ENCODE measurements at regions not wholly inside any gene's neighbourhood (a gene's known extent, or its start where the extent isn't known, plus 50 kb on each side); places are given as distances from the start of the nearest gene placed in this dataset.

DNA sequence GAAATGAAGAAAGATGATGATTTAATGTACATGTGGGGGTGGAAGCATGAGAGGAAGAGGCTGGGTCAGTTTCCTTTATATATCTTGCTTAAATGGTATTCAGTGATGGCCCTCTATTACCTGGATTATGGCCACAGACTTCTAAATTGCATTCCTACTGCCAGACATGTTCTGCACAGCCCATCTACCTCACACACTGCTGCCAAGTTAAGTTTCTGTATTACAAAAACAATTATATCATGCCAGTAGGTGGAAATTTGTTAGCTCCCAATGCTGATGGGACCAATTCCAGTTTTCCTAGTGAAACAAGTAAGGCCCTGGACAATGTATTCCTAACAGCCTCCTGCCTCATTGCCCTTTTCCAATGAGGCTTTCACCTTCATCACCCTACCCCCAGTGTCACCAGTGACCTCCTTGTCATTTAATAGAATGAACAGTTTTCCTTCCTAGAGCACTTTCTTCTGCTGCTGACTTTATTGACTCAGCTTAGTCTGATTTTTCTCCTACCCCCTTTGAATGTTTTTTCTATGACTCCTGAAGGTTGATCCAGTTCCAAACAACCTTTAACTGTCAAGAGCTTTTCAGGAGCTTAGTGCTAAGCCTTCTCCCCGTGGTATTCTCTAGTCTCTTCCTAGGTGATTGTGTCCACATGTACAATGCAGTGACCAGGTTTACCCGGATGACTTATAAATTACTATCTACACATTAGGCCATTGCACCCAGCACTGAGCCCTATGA is 316.6 kb upstream of the ANKRD30A start:
- intact Hi-C loops (cut with micrococcal nuclease) = no loop called here
- Histone ChIP-seq H3K9ac (ENCODE audit: low read length) (no peak overlapping the region), H2AFZ (ENCODE audit: low read depth, low read length, poor library complexity, severe bottlenecking) (no peak overlapping the region), H3K4me2 (ENCODE audit: low read length) (no peak overlapping the region), H3K79me2 (ENCODE audit: insufficient read depth, low read length) (no peaks in the 10 kb centered on the region), H3K4me3 (replicated peaks in 1 of 2; ENCODE audit: low read depth in 1 of 2, low read length in 2 of 2) (no peak overlapping the region), H3K27me3 (ENCODE audit: insufficient read depth, low read length) (no peaks in the 10 kb centered on the region), H4K20me1 (ENCODE audit: insufficient read depth) (no peaks in the 10 kb centered on the region), H3K27ac (ENCODE audit: low read depth, low read length) (no peak overlapping the region), H3K9me3 (ENCODE audit: control insufficient read depth in 1 of 2, insufficient read depth in 1 of 2, low read depth in 1 of 2, low read length in 2 of 2) (peaks cover 0 to 8% of the 10 kb centered on the region in 2 experiments; a peak in 2 of 4 replicates), H3K4me1 (ENCODE audit: control insufficient read depth in 1 of 2, insufficient read depth in 2 of 2, low read length in 2 of 2) (no peaks in the 10 kb centered on the region), H3K36me3 (ENCODE audit: control insufficient read depth in 1 of 2, insufficient read depth in 2 of 2, low read length in 2 of 2) (no peaks in the 10 kb centered on the region), H3K9me2 (ENCODE audit: insufficient read depth) (no peaks in the 10 kb centered on the region)
- DNase-seq (ENCODE audit: low read depth, low spot score) (no peak), ATAC-seq (no peak)
- CTCF ChIA-PET = no interaction called here
- RAD21 ChIA-PET (ENCODE audit: low non-redundant PET in 1 of 2, low total read pairs in 2 of 2, uncharacterized antibody in 2 of 2, unreplicated experiment in 2 of 2) = no interaction called here
- BruUV-seq (replicated peaks) = no TSS peak
- TF ChIP-seq TCF7L2 (IDR thresholded peaks at IDR 0.05; ENCODE audit: borderline replicate concordance, extremely low read depth, insufficient read depth, insufficient read length) (no peak), POLR2AphosphoS5 (IDR thresholded peaks at IDR 0.05; ENCODE audit: low read depth, low read length) (no peak), SRF (IDR thresholded peaks at IDR 0.05; ENCODE audit: low read depth) (no peak), ZFX (IDR thresholded peaks at IDR 0.05) (no peak), MAX (IDR thresholded peaks at IDR 0.05) (no peak), ELF1 (IDR thresholded peaks at IDR 0.05; ENCODE audit: borderline replicate concordance, low read depth) (no peak), JUND (IDR thresholded peaks at IDR 0.05) (no peak), CBX3 (IDR thresholded peaks at IDR 0.05; ENCODE audit: low read depth) (no peak), ZBTB33 (IDR thresholded peaks at IDR 0.05; ENCODE audit: extremely low read depth, insufficient replicate concordance, low read length) (no peak), SP1 (IDR thresholded peaks at IDR 0.05; ENCODE audit: low read depth) (no peak), EGR1 (IDR thresholded peaks at IDR 0.05; ENCODE audit: low read depth) (no peak), POLR2A (IDR thresholded peaks at IDR 0.05; ENCODE audit: borderline replicate concordance, extremely low read depth, insufficient read depth, insufficient read length) (no peak), FOSL1 (IDR thresholded peaks at IDR 0.05; ENCODE audit: low read depth) (no peak), RAD21 (IDR thresholded peaks at IDR 0.05; ENCODE audit: low read depth) (no peak), YY1 (IDR thresholded peaks at IDR 0.05; ENCODE audit: extremely low read depth, insufficient replicate concordance, low read depth, low read length) (no peak), ZNF274 (IDR thresholded peaks at IDR 0.05; ENCODE audit: low read depth, low read length) (no peak), EZH2 (IDR thresholded peaks at IDR 0.05) (no peak)
- TF ChIP-seq, protein P1, sequence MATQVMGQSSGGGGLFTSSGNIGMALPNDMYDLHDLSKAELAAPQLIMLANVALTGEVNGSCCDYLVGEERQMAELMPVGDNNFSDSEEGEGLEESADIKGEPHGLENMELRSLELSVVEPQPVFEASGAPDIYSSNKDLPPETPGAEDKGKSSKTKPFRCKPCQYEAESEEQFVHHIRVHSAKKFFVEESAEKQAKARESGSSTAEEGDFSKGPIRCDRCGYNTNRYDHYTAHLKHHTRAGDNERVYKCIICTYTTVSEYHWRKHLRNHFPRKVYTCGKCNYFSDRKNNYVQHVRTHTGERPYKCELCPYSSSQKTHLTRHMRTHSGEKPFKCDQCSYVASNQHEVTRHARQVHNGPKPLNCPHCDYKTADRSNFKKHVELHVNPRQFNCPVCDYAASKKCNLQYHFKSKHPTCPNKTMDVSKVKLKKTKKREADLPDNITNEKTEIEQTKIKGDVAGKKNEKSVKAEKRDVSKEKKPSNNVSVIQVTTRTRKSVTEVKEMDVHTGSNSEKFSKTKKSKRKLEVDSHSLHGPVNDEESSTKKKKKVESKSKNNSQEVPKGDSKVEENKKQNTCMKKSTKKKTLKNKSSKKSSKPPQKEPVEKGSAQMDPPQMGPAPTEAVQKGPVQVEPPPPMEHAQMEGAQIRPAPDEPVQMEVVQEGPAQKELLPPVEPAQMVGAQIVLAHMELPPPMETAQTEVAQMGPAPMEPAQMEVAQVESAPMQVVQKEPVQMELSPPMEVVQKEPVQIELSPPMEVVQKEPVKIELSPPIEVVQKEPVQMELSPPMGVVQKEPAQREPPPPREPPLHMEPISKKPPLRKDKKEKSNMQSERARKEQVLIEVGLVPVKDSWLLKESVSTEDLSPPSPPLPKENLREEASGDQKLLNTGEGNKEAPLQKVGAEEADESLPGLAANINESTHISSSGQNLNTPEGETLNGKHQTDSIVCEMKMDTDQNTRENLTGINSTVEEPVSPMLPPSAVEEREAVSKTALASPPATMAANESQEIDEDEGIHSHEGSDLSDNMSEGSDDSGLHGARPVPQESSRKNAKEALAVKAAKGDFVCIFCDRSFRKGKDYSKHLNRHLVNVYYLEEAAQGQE (IDR thresholded peaks at IDR 0.05; ENCODE audit: low read depth) = no peak
- TF ChIP-seq, protein P2, sequence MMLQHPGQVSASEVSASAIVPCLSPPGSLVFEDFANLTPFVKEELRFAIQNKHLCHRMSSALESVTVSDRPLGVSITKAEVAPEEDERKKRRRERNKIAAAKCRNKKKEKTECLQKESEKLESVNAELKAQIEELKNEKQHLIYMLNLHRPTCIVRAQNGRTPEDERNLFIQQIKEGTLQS (IDR thresholded peaks at IDR 0.05) = no peak
- TF ChIP-seq, protein P3, sequence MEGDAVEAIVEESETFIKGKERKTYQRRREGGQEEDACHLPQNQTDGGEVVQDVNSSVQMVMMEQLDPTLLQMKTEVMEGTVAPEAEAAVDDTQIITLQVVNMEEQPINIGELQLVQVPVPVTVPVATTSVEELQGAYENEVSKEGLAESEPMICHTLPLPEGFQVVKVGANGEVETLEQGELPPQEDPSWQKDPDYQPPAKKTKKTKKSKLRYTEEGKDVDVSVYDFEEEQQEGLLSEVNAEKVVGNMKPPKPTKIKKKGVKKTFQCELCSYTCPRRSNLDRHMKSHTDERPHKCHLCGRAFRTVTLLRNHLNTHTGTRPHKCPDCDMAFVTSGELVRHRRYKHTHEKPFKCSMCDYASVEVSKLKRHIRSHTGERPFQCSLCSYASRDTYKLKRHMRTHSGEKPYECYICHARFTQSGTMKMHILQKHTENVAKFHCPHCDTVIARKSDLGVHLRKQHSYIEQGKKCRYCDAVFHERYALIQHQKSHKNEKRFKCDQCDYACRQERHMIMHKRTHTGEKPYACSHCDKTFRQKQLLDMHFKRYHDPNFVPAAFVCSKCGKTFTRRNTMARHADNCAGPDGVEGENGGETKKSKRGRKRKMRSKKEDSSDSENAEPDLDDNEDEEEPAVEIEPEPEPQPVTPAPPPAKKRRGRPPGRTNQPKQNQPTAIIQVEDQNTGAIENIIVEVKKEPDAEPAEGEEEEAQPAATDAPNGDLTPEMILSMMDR (IDR thresholded peaks at IDR 0.05 in 2 of 3, conservative IDR thresholded peaks at IDR 0.05 in 1 of 3; ENCODE audit: borderline replicate concordance in 1 of 3, insufficient read depth in 1 of 3, low read depth in 2 of 3, low read length in 2 of 3) = no peak
- POLR2A ChIA-PET = no interaction called here
